Transverse colon (tissue), 4 donors: ENCODE measurements at regions not wholly inside any gene's neighbourhood (a gene's known extent, or its start where the extent isn't known, plus 50 kb on each side); places are given as distances from the start of the nearest gene placed in this dataset.

Experiments
- EP300 ChIP-seq: sonication (generic); formaldehyde crosslinking; IDR thresholded peaks from one replicate; pipeline ENCODE4 v1.6.1; 2017; ENCODE audit warnings: antibody characterized with exemption, low read depth
- POLR2A ChIP-seq: fragments of 450-650 bp; IDR thresholded peaks from one replicate; pipeline ENCODE4 v1.6.1; 2016; ENCODE audit warnings: antibody characterized with exemption, mild to moderate bottlenecking, moderate library complexity
- POLR2AphosphoS5 ChIP-seq, 3 donors: sonication (generic); formaldehyde crosslinking; IDR thresholded peaks; one replicate each; pipeline ENCODE4 v1.6.1; 2016; ENCODE audit warnings: antibody characterized with exemption in 3 of 3
- TF ChIP-seq, protein P1 (sequence below), 5 experiments: fragments of 200-600 bp in 3 of 5; fragments of 450-650 bp in 2 of 5; sonication (generic) in 3 of 5; IDR thresholded peaks; 1 replicate in 2 of 5; 2 replicates in 3 of 5; pipeline ENCODE4 v1.5.1; 2016 to 2017; ENCODE audit warnings: antibody characterized with exemption in 5 of 5, inconsistent platforms in 3 of 5, mild to moderate bottlenecking in 2 of 5, moderate library complexity in 1 of 5

DNA sequence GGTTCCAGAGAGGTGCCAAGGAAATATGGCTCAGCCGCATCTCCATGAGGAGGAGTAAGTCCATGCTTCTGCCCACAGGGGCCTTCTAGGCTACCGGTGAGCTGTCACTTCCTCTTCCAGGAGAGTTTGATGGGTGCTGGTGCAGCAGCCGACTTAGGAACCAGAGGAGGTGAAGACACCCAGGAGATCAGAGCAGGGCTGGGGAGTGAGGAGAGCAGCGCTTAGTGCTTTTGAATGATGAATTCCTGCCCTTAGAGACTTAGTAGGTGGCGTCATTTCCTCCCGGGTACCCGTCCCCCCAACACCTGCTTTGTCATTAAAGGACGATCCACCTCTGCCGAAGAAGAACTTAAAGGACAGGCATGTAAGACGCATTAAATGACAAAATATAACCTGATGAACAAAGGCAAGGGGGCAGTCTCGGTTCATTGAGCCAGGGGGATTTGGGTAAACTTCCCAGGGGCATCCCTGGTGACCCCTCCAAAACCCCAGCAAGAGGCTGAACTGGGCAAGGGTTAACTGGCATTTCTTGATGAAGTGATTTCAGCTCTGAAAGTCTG lies 67.6 kb downstream of the HES1 start:
- TF ChIP-seq, protein P1, sequence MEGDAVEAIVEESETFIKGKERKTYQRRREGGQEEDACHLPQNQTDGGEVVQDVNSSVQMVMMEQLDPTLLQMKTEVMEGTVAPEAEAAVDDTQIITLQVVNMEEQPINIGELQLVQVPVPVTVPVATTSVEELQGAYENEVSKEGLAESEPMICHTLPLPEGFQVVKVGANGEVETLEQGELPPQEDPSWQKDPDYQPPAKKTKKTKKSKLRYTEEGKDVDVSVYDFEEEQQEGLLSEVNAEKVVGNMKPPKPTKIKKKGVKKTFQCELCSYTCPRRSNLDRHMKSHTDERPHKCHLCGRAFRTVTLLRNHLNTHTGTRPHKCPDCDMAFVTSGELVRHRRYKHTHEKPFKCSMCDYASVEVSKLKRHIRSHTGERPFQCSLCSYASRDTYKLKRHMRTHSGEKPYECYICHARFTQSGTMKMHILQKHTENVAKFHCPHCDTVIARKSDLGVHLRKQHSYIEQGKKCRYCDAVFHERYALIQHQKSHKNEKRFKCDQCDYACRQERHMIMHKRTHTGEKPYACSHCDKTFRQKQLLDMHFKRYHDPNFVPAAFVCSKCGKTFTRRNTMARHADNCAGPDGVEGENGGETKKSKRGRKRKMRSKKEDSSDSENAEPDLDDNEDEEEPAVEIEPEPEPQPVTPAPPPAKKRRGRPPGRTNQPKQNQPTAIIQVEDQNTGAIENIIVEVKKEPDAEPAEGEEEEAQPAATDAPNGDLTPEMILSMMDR (IDR thresholded peaks at IDR 0.05), result no peak
- TF ChIP-seq POLR2A, result no peak
- no peak for TF ChIP-seq POLR2AphosphoS5 (IDR thresholded peaks at IDR 0.05)
- no peak for TF ChIP-seq EP300
